Activated CD4-positive, alpha-beta T cell treated with anti-CD3 and anti-CD28 coated beads, Interleukin-2, amount 50 U/mL, for 1 hour (primary cell): ENCODE measurements at regions not wholly inside any gene's neighbourhood (a gene's known extent, or its start where the extent isn't known, plus 50 kb on each side); places are given as distances from the start of the nearest gene placed in this dataset.

Source experiments
- DNase-seq: peaks from one replicate; pipeline ENCODE4 v3.0.0-alpha.2; 2020

- DNase-seq = no peak
Observed at GRCh38 chr22:48682504-48682903, 1145.2 kb downstream of the BRD1 start.

- DNase-seq = no peak
Observed at GRCh38 chr22:48680601-48681000, 1147.1 kb downstream of the BRD1 start.

- DNase-seq = no peak
Observed at GRCh38 chr22:48679656-48680555, 1147.8 kb downstream of the BRD1 start.

GRCh38 chr22:48678171-48679135 is 1149.2 kb downstream of the BRD1 start:
- DNase-seq = no peak

DNA sequence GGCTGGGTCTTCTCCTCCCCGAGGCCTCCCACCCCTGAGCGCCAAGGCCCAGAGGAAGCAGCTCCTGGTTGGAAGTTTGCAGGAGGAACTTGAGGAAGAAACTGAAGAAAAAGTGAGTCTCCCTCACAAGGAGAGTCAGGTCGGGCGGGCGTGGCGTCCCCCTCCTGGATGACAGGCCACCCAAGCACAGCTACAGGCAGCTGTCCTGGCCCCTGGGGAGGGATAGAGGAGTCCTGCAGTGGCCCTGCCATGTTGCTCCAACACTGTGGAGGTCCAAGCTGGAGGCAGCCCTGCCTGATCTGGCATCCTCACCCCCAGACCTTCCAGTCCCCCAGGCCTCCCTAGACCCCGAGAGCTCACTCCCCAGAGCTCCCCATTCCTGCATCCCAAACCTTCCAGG is 1150.1 kb downstream of the BRD1 start:
- no peak for DNase-seq

- no peak for DNase-seq
Observed at GRCh38 chr22:48677168-48677520, 1150.5 kb downstream of the BRD1 start.

- DNase-seq = no peak
Observed at GRCh38 chr22:48676266-48677167, 1151.2 kb downstream of the BRD1 start.

DNA sequence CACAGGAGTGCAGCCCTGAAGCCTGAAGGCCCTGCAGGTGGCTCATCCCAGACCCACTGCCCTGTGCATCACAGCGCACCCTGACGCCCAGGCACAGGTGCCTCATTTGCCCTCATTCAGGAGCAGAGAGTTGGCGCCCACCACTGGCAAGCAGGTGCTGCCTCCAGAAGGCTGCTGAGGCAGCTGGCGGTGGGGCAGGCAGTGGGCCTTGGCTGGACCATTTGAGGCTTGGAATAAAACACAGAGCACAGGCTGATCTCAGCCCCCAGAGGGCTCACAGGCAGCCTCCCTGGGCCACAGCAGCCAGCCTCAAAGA is 1151.9 kb downstream of the BRD1 start:
- DNase-seq = no peak

DNA sequence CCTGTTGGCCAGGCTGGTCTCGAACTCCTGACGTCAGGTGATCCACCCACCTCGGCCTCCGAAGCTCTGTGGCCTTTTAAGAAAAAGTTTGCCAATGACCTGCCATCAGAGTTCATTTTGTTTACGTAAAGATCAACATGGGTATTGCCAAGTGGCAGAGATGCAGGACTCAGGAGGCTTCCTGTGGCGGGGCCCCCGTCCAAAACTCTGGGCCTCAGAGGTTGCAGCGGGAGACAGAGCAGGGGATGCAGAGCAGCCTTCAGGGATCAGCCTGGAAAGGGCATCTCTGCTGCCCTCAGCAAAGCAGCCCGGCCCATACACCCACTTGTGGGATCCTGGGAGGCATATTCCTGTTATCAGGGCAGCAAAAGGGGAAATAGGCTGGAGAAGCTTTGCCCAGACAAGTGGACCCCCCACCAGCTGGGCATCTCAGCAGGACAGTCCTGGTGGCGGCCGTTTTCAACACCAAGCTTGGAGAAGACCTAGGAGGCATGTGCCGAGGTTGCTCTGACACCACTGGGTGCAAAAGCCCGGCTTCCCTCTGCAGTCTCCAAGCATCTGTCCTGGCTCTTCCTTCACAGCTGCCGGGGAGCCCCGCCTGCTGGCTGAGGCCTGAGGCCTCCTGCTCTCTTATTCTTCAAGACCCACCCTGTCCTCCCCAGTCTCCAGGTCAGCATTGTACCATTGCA is 1152.4 kb downstream of the BRD1 start:
- no peak for DNase-seq

DNA sequence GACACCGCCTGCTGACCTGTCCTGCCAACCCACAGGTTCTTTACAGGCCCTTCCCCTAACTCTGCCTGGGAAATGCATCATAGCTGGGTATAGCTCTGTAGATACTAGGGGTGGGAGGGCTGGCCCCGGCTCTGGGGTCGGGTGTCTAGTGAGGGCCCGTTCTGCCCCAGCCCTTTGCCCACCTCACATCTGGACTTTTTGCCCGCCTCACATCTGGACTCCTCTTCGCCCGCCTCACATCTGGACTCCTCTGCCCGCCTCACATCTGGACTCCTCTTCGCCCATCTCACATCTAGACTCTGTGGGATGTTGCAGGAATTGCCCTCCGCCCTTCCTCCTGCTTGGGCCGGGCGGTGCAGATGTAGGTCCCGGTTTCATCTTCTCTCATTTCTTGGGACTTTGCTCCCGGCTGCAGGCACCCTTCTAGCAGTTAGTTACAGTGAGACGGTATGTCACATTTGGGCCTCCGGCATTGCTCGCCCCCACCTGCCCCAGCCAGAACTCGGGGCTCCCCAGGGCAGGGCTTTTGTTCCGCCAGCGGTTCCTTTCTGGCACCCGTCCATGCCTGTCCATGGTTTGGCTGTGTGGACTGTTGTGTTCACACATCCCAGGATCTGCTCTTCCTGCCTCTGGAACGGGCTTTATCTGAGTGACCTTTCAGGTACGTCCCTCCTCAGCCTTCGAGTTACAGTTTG is 1153.7 kb downstream of the BRD1 start:
- no peak for DNase-seq

DNA sequence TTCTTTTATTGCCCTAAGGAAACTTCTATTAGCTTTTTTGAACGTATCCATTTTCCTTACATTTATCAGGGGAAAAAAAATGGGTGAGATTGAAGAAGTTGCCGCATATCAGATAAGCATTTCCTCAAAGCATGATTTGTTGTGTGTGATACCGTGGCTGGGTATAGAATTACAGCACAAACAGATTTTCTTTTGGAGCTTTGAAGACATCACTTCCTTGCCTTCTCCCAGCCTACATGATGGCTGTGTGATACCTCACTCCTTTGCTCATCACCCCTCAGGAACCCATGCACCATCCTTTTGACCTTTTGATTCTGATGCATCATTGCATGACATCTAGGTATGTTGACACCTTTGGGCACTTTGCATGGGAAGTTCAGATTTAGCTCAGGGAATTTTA is 1155.3 kb downstream of the BRD1 start:
- no peak for DNase-seq

DNA sequence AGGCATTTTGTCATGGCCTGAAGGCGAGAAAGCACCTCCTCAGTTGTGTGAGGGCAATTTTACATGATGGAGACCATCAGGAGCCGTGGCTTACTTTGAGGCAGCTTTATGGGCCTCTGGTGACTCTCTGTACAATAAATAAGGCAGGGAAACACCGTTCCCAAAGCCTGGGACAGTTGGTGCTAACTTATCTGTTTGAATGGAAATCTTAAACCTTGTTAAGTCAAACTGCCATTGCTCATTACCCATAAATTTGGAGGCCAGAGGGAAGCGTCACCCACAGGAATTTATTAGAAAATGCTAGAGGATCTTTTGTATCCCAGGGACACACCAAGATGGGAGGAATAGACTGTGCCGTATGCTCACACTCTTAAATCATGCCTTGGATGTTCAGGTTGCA is 1156.9 kb downstream of the BRD1 start:
- DNase-seq = no peak

GRCh38 chr22:48669986-48670716 is 1157.5 kb downstream of the BRD1 start:
- no peak for DNase-seq

- DNase-seq = no peak
Observed at GRCh38 chr22:48669226-48669625, 1158.4 kb downstream of the BRD1 start.

DNA sequence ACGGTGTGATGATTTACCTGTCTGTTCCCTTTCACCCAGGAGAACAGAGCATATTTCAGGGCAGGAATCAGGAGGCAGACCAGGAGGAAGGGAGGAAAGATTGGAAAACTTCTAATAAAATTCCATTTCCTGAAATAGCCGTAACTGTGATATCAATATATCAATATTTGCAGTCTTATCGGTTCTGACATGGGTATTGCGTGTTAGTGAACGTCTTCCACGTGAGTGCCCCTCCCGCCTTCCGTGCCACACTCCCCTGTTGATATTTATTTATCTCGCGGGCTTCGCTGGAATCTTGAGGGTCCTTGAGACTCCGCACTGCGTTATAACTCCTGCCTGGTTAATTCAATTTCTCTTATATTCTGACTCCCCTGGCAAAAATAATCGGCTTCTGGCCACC is 1160.4 kb downstream of the BRD1 start:
- DNase-seq = no peak

DNA sequence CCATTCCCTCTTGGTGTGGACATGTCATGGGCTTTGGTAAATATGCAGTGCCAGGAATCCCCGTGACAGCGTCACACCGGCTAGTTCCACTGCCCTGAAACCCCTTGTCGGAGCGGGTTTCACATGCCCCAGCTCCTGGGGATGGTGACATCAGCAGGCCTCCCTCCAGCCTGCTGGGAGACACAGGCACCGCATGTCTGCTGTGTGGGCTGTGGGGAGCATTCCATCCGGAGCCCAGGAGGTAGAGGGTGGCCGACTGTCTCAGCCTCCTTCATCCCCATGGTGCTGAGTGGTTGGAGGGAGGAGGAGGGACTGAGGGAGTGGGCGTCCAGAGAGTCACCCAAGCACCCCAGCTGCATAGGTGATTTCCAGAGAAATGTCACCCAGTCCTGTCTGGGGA is 1161.1 kb downstream of the BRD1 start:
- DNase-seq = no peak

DNA sequence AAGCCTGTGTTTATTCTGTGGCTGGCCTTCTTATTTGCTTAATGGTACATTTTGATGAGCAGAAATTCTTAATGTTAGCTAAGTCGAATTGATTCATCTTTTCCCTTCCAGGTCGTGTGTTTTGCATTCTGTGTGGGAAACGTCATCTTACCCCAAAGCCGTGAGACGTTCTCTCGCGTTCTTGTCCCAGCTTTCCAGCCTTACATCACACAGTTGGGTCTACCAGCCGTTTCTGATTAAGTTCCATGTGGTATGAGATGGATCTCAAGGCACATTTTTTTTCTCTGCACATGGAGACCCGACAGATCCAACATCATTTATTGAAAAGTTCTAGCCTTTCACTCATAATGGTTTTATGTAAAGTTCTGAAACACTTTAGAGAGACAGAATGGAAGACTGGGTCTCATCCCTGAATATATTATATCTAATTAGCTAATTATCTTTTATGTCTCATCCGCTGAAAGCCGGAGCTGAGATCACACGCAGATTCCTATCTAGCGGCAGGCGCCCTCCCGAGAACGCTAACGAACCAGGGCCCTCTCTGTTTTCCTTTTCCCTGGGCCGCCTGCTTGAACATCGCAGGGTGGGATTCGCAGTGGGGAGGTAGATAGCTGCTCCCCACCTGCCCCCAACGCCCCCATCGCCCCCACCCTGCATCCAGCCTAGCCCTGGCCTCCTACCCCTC is 1162.2 kb downstream of the BRD1 start:
- no peak for DNase-seq

DNA sequence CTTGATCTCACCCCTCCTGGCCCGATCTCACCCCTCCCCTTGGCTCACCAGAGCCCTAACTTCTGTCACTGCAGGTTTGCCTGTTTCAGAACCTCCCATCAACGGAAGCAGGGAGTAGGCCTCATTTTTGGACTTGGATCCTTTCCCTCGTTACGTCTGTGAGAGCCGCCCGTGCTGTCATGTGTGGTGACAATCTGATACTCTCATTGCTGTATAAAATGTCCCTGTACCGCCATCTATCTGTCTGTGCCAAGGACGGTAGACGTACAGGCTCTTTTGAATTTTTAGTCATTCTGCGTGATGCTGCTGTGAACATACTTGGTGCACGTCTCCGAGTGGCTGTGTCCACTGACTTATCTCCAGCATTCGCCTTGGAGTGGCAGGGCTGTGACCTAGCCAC is 1163.1 kb downstream of the BRD1 start:
- DNase-seq = no peak

GRCh38 chr22:48663297-48663696 is 1164.4 kb downstream of the BRD1 start:
- no peak for DNase-seq

DNA sequence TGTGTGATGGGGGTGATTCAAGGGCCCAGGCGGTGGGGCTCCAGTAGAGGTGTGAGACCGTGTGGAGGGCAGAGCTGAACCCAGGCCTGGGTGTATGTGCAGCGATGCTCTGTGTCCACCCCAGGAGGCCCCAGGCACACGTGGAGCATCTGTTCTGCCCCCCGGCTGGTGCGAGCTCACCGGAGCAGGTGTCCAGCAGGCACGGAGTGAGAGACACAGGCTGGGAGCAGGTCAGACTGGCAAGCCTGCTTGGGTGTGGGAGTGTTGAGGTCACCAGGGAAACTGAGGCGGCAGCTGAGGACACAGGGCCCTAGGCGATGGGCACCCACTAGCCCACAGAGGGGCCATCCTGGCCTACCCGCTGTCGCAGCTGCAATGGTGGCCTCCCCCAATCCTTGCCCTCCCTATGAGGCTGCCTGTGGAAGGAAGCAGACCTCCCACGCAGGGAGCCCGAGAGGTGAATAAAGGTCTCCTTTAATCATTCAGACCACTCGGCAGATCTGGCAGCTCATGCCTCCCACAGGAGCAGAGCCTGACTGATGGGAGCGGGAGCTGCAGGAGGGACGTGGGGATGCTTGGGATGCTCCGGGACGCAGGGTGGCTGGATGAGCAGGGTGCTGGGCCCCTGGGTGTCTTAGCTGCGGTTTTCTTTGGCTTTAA is 1165.1 kb downstream of the BRD1 start:
- DNase-seq = no peak
